HG03135 (cell line): ENCODE measurements at regions not wholly inside any gene's neighbourhood (a gene's known extent, or its start where the extent isn't known, plus 50 kb on each side); places are given as distances from the start of the nearest gene placed in this dataset.

Experiments
- ATAC-seq: cut with Tn5 transposase; IDR thresholded peaks from one replicate; pipeline ENCODE4 v1.9.1; 2021; ENCODE audit warnings: mild to moderate bottlenecking, moderate library complexity; ENCODE audit not compliant: unreplicated experiment

DNA sequence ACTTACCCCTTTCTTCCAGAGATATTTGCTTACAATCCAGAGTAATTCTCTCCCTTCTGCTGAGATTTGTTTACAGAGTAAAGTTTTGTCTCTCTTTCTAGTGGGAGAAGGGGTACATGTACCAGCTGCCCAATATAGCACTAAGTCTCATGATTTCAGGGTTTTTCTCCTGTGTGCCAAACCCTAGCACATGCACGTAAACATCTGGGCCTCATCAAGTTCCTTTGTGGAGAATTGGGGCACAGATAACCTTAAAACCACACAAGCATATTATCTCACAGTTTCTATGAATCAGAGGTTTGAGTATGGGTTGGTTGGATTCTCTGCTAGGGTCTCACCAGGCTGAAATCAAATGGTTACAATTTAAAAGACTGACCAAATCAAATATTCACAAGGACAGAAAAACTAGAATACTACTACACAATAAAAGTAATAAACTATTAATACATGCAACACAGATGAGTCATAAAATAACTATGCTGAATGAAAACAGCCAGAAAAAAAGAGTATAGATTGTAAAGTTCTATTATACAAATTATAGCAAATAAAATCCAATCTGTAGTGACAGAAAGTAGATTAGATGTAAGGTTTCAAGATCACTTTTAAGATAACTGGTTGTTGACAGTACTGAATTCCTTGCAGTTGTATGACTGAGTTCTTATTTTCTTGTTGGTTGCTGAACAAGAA, 347.4 kb upstream of the PTBP2 start:
- no peak for ATAC-seq

DNA sequence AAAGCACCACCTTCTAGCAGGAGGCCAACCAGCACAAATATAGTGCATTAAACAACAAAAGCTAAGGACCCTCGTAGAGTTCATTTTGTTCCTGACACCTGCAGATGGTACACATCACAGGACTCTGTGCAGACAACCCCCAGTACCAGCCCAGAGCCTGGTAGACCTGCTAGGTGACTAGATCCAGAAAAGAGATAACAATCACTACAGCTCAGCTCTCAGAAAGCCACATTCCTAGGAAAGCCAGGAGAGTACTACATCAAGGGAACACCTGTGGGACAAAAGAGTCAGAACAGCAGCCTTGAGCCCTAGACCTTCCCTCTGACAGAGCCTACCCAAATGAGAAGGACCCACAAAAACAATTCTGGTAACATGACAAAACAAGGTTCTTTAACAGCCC, 344.7 kb upstream of the PTBP2 start:
- no peak for ATAC-seq

DNA sequence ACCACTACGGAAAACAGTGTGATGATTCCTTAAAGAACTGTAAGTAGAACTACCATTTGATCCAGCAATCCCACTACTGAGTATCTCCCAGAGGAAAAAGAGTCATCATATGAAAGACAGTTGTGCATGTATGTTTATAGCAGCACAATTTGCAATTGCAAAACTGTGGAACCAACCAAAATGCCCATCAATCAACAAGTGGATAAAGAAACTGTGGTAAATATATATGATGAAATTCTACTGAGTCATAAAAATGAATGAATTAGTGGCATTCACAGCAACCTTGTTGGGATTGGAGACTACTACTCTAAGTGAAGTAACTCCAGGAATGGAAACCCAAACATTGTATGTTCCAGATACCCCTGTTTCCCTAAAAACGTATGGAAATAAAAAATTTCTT, 337.0 kb upstream of the PTBP2 start:
- ATAC-seq = no peak

DNA sequence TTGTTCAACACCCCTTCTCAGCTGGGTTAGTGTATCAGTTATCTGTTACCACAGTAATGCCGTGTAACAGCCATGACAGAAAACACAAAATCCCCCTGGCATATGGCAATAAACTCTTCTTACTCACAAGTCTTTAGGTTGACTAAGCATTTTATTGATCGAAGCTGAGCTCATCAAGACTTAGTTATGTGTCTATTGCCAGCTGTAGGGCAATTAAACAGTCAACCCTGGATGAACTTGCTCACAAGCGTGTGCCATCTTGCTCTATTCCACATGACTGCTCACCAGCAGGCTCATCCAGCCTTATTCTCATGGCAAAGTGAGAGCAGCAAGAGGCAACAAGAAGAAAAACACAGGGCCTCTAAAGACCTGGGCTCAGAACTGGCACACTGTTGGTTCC, 333.8 kb upstream of the PTBP2 start:
- no peak for ATAC-seq

DNA sequence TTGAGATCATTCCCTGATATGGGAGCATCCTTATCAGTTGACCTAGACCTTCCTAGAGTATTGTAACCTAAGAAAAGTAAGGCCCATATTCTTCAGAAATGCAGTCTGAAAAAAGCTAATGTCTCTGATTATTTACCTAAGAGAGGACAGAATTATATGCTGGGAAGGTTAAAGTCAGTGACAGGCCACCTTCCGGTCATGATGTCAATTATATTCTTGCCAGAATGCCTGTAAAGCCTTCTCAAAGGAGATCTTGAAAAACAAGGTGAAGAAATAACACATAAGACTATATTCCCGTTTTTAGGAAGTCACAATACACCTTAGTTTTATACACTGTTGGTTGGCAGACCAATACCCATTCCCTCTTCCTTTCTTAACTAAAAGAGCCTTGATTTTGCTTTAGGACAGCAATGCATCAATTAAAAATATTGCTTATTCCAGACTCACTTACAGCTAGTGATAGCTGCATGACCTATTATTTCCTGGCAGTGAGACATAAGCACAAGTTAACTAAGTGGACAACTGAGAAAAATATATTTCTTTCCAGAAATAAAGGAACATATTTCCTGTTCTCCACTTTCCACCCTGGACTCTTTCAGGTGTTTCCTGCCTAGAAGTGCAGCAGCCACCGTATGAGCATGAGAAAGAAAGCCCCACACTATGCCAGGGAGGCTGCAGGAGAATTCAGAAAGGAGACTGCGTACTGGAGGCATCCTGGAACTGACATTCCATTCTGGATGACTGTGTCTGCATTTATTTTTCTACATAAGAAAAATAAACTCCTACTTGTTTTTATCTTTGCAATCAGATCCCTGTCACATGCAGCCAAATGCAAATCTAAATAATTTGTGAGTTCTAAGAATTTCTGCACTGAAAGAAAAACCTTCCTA, 332.9 kb upstream of the PTBP2 start:
- ATAC-seq = no peak

DNA sequence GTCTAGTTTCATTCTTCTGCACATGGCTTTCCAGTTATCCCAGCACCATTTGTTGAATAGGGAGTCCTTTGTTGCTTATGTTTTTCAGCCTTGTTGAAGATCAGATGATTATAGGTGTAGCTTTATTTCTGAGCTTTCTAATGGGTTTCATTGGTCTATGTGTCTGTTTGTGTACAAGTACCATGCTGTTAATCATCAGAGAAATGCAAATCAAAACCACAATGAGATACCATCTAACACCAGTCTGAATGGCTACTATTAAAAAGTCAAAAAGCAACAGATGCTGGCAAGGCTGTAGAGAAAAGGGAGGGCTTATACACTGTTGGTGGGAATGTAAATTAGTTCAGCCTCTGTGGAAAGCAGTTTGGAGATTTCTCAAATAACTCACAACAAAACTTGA, 321.5 kb upstream of the PTBP2 start:
- ATAC-seq = no peak

DNA sequence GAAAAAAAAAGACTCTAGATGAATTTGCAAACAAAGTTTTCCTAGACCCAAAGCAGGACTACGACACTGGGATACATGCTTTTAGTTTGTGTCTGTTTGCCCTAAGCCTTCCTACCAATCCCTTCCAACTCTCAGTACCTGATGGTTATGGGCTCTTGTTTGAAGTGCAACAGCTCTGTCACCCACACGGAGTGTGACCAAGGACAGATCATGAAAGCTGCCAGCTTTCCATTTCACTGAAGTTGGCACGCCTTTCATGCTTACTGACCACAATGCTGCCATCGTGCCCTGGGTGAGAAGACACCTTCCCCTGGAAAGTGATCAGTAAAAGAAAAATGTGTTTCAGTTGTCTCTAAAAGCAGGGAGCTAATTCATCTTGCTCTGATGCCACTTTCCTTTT, 312.5 kb upstream of the PTBP2 start:
- ATAC-seq = no peak

DNA sequence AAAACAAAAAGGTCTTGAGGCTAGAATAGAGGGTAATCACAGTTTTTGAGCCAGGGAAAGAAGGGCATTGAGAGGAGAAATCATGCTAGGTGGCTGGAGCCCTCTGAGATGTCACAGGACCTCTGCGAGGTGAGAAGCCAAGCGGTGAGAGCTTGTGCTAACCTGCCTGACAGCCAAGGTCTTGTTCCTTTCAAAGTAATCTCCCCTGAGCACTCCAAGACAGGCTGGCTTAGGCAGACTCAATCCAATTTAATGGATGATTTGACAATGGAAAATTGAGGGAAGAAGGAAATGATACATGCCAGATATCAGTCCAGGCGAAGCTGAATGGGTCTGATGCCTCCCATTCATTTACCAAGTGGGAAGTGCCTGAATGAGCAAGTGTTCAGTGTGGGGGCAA, 311.9 kb upstream of the PTBP2 start:
- no peak for ATAC-seq

DNA sequence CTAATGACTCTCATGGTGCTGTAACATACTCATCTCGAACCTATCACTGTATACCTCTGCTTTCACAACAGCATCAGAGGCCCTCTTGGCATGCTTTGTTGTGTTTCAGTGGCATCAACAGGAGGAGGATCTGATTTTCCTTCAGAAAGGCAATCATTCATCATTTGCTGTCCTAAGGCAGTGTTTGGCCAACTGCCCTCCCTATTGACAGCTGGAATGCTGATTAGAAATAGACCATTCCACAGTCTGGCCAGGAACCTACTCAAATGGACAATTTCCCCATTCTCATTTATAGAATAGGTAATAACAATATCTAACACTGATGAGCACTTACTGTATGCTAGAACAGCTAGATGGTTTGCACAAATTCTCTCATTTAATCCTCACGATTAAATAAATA, 310.6 kb upstream of the PTBP2 start:
- no peak for ATAC-seq

DNA sequence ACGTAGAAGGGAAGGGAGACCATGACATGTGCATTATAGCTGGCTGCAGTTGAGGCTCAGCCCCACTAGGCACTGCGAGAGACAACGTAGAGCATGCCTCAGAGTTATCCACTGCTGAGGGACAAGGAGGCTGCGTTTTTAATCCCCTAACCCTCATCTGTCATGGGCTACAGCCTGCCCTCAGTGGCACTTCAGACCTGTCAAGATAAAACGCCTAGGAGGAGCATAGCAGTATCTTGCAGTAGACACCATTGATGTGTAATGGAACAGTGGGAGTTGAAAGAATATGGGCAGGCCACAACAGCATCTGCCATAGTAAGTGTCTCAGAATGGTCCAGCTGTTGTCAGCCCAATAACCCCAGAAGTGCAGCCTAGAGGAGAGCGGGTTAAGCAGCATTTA, 307.0 kb upstream of the PTBP2 start:
- ATAC-seq = no peak

DNA sequence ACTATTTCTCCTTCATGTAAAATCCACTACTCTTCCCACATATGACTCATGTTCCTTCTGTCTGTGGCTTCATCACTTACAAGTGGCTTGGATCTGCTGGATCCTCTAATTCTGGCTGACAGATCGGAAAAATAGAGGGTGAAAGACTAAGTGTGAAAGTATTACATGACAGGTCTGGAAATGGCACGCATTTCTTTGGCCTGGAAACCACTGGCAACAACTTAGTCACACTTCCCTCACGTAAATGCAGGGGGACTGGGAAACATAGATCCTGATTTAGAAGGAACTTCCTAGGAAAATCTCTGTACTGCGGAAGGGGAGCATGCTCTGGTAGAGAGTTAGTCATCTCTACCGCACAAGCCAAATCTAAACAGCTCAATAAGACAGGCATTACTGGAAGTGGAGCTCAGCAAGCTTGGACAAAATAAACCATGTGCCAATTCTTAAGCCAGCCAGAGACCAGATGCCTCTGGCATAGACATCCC, 305.4 kb upstream of the PTBP2 start:
- no peak for ATAC-seq

DNA sequence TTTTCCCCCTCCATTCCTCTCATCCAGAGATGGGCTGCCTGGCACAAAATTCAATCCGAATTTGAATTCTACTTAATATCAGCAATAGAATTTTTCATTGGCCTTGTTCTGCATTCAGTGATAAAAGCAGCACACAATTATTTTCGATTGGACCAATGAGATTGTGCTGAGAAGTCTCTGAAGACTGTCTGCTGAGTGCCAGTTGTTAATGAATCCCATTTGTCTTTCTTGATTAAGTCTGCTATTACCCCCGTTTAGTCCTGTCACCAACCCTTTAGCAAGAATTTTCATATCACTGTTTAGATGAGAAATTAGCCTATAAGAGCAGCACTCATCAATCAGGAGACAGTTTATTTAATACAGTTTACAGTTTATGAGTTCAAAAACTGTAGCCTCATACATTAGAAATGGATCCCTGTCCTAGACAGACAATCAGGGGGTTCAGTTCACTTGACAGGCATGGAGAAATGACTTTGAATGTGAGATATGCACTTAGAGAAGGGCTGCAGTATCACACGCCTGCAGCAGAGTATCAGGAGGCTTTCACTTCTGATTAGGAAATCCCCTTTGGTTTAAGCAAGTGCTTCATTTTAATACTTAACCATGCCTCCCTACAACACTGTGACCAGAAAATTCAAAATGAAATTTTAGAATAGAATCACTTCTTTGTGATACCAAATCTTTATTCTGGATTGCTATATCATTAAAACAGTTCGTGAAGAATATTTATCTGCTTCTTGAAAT, 304.7 kb upstream of the PTBP2 start:
- peak; percentile 97 for ATAC-seq

DNA sequence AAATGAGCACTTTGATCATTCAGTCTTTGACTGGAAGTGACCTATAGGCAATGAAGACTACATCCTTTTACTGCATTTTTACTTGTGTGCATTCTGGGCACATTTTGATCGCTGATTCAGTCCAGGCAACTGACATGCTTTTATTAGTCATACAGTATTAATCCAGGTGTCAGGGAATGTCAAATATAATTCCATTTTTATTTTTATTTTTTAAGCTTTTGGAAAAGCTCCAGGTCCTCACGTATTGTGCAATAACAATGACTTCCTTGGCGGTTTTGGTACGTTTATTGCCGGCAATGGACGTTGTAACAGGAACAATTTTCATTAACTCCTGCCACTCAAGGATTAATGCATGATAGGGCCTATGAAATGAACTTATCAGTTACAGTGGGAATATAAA, 302.6 kb upstream of the PTBP2 start:
- ATAC-seq = no peak

DNA sequence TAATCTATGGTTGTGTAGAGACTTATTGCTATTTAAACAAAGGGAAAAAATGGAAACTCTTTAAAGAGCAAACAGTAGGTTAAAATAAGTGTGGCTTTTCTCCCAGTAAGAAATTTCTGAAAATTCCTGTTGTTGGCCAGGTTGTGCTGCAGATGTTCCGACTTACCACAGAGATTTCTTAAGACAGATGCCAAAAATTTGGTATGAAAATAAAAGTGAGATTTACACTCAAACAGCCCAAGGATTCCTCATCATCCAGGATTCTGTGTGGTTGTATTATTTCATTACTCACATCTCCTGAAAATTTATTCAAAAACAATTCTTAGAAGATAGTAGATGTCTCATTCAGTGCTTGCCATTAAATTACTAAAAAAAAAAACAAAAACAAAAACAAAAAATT, 296.7 kb upstream of the PTBP2 start:
- ATAC-seq = no peak

DNA sequence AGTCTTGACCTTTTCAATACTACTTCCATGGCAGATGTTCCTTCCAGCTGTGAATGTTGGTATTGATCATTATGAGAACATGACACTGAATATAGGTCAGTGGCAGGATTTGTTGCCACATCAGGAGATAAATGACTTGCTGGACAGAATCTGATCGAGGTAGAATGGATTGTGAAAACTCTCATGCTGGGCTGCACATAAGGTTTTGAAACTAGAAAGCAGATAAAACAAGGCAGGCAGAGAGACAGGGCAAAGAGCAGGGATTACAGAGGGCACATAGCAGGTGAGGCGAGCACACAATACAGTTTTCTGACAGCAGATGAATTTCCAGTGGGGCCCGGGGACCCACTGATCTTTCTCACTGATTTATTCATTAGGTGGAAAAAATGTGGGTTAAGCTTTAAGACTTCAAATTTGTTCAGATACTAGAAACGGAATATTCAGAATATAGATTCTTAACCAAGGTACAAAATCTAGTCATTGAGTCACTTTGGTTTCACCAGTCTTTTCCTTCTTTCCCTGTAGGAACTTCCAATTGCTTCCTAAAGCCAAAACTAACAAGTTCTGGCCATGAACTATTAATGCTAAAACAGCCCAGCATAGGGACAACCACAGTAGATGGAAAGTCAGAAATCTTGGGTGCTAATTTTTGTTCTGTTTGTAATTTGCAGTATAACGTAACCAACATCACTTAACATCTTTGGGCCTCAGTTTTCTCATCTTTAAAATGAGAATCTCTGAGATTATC, 296.0 kb upstream of the PTBP2 start:
- no peak for ATAC-seq

DNA sequence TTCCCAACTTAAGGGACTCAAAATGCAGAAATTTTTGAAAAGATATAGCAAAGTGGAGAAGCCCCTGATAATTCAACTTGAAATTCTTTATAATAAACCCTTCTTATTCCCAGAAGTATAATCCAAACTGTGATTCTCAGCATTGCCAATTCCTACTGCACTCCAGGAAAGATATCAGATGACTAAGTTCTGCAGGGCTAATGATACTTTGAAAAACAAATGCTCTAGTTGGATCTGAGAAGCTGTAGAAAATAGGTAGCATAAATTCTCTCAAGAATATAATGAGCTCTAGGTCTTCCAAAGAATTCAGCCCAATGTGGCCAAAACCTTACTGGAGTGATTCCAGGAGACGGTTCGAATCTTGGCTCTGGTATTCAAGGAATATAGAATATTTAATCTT, 294.0 kb upstream of the PTBP2 start:
- ATAC-seq = no peak

DNA sequence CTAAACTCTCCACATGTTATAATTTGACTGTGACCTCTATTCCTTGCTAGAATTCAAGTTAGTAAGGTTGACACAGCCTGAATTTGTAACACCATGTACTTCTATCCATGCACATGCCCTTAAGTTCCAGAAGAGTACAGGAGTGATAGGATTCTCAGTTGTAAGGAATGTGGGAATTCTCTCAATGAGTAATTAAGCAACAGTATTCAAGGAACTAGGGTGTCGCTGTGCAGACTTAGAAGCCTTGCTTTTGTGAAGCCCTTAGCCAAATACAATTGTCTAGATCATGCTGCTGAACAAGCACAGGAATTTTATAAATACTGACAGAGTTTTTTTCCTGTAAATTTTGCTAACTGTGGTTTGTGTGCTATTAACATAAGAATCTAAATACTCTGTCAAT, 276.3 kb upstream of the PTBP2 start:
- no peak for ATAC-seq

DNA sequence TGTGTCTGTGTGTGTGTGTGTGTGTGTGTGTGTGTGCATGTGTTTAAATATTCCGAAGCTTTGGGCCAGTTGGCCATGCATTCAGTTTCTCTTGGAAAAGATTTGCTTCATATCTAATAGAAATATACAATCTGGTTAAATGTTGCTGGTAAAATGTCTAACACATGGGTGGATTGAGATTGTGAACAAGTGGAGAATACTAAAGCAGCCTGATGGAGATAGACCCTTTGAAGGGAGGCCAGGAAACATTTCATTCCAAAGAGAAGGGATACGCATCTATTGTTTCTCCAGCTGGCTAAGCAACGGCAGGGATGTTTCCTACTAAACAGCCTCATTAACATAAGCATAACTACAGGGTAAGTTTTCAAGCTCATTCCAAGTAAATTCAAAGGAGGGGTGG, 257.5 kb upstream of the PTBP2 start:
- no peak for ATAC-seq

DNA sequence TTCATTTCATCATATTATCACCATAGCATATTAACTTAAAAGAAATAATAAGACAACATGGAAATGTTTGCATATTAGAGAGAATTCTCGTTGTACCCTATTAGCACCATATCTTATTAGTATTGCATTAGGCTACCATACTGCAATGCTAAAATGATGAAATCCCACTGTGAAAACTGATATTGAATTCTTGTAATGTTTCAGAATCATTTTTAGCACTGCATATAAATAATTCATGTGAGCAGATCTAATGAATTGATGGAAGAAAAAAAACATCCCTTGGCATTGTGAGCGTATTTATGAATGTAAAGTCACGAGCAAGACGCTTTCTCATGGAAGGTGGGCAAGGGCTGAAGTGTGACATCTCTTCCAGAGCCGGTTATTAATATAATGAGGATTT, 257.1 kb upstream of the PTBP2 start:
- no peak for ATAC-seq

DNA sequence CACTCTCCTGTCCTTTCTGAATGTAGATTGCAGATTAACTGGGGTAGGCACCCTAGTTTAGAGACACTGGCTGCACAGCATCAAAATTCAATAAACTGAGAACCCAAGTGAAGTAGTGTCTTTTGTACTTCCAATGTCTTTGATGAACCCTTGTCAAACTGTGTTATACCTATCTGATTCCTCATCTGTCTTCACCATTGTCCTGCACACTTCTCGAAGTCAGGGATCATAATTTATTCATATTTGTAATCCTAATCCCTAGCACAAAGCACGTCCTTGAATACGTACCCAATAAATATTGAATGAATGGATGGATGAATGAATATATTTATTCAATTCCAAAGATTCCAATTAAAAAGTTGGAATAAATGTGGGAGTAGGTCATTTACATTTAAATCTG, 256.6 kb upstream of the PTBP2 start:
- no peak for ATAC-seq

DNA sequence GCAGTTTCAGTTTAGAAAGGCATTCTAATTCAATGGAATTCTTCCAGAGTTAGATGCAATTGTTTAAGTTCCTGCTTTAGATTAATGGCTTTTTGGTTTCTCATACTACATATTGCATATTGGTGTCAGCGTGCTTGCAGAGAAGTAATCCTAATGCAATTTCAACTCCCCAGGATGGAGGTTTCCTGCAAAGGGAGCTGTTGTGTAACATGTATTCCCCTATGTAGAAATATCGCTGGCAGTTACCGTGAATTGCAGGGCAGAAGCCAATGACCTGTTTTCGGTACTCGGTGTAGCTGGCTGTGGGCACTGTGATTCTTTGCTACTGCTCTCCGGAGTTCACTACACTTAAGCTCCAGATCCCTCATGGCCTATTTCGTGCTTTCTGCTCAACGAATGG, 256.1 kb upstream of the PTBP2 start:
- no peak for ATAC-seq
